ENCODE measurements at regions not wholly inside any gene's neighbourhood (a gene's known extent, or its start where the extent isn't known, plus 50 kb on each side); places are given as distances from the start of the nearest gene placed in this dataset.

DNA sequence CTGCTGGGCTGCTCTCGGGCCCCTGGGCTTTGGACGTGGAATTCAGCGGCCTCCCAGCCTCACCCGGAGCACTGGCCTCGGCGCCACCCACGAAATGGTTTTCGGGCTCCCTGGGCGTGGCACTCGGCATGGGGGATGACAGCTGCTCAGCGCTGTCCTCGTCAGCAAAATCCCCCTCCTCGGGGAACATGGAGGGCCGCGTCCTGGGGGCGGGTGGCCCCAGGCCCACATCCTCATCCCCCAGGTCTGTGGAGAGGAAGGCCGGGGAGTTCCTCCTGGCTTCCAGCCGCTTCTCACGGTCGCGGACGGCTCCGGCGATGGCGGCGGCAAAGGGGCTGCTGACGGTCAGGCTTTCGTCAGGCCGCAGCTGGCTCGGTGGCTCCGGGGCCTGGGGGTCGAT, 88.4 kb downstream of the CTTN start:
- DNase-seq, result no peak

DNA sequence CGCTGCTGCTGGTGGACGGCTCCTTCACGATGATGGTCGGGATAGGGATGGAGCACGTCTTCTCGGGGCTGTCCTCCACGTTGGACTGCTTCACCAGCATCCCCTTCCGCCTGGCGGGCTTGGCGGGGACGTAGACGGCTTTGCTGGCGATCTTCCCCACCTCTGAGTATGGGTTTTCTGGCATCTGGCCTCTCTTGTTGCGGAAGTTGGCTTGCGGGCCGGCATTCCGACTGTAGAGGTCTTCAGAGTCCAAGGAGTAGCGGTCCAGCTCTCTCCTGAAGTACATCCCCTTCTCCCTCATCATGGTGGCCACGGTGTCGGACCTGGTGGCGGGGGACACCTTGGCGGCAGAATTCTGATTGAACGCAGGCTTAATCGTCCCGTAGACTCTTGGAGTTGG, 88.8 kb downstream of the CTTN start:
- no peak for DNase-seq

DNA sequence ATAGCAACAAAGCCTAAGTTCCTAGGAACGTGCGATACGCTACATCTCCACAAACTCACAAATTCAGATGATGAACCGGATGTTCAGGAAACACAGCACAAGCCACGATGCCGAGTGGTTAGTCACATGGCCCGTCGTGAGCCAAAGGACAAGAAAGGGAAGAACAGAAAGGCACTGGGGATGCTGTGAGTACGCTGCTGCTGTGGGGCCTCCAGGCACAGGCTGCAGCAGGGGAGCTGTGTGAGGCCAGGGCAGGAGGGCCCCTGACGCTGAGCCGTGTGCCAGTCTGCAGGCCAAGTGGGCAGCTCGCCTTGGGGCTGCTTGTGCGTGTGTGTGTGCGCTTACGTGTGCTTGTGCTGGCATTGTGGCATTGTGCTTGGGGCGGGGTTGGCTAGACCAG, 89.4 kb downstream of the CTTN start:
- no peak for DNase-seq

DNA sequence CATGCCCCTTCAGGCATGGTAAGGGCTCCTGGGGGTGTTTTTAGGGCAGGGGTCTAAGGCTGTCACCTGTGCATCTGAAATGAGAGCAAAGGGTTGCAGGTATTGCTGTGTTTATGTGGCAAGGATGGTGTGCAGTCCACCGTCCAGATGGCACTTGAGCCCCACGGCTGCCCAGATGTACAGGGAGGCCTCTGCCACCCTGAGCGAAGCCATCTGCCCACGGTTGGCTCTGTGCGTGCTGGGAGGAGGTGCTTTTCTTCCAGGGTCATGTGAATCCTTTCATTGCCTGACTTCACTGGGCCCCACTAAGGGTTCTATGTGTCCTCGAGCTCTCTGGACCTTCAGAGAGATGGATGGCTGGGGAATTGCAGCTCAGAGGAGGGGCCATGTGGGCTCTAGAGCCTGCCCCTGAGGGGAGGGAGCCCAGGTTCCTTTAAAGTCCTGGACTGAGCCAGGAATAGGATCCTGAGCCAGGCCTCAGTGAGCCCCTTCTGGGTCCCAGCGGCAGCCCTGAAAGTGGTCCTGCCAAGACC, 89.9 kb downstream of the CTTN start:
- no peak for DNase-seq

DNA sequence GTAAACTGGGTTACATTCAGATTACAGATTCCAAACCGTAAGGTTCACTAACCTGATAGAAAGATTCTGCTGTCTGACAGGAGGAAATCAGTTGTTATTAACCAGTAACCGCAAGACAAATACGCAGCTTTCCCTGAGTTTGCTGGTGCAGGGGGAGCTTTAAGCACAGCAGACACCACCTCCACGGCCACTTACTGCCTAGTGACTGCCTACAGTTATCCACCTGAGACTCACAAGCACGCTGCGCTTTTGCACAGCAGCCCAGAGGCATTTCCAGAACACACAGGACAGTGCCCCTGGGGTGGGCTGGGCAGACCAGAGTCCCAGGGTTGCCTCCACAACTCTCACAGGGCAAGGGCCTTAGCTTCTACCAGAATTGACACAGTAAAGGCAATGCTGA, 90.9 kb downstream of the CTTN start:
- DNase-seq, result no peak

DNA sequence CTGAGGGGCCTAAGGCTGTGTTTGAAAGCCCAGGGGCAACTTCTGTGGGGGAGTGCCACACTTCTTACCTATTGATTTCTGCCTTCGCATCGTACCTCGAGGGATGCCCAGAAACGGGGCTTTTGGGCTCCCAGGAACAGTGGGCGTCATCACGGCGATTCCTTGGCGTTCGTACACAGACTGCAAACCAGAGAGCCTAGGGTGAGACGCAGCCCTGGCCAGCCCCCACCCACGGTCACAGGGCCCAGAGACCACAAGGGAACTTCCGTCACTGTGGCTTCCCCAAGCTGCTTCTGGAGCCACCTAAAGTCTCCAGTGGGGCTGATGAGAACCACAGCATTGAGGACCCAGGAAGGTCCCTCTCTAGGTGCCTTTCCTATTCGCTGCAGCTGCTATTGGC, 91.9 kb downstream of the CTTN start:
- no peak for DNase-seq

DNA sequence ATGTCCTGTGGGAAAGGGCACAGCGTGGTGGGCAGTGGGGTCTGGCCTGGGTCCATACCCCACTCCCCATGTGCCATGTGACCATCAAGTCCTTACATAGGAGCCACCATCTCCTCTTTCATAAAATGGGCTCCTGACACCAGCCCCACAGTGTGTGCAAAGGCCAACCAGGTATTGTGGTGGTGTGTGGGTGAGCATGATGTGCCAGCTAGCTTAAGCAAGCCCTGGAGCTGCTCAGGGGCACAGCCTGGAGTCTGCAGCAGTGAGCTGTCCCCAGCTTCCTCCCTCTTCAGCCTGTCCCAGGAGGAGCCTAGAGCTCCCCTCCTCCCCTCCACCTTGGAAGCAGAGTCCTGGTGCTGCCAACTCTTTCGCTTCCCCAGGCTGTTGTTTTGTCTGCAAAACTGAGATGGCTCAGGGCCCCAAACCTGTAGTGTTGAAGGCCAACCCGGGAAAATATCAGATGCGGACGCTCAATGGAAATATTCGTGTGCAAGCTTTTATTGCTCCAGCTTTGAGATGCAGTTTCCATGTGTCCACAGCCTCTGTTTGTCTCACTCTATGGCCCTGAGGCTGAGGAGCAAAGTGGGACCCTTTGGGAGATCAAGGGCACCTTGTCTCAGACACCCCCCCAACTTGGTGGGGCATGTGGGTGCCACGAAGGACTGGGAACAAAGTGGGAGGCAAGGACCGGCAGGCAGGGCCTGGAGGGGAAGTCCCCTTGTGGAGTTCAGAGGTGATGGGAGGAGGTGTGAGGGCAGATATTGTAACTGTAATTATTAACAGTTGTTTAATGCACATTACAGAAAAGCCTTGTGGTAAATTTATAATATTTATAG, 92.6 kb downstream of the CTTN start:
- no peak for DNase-seq

DNA sequence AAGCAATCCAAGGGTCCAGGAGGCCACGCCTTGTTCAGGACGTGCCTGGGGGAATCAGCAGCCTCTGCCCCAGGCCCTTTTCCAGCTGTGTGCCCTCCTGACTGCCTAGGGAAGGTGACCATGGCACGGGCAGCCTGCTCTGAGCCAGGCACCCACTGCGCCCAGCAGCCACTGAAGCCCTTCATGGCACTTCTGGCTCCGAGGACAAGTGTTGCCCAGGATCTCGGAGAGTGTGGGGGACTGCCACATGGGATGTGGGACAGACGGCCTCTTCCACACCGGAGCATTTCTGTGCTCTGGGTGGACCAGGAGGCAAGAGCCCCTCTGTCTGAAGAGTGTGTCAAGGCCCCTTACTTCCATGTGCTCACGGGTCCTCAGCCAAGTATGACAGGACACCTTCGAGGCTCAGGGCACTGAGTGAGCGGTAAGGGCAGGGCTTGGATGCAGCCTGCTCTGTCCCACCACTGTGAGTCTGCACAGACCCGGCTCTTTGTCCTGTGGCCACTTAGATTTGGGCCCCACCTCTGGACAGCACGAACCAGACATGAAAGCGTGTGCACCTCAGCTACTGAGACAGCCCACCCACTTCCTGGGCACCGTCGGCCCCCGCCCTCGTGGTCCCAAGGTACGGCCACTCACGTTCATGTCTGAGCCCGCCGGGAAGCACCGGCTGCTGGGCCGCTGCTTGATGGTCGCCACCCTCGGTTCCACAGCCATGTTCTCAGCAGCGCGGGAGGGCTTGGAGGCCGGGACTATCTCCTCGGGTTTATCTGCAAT, 93.6 kb downstream of the CTTN start:
- no peak for DNase-seq

DNA sequence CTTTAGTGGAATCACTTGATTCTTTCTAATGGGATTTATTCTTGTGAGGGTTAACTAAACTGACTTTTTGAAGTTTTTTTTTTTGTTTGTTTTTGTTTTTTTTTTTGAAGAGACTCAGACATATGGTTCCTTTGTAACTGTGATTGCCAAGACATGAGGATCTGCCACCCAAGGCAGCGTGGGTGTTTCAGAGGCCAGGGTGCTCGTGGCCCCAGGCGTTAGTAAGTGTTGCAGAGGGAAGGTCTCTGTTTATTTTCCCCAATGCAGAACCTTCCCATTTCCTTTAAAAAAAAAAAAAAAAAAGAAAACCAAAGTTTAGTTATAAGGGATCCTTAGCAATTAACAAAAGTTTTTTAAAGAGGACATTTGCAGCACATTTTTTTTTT, 94.8 kb downstream of the CTTN start:
- no peak for DNase-seq

DNA sequence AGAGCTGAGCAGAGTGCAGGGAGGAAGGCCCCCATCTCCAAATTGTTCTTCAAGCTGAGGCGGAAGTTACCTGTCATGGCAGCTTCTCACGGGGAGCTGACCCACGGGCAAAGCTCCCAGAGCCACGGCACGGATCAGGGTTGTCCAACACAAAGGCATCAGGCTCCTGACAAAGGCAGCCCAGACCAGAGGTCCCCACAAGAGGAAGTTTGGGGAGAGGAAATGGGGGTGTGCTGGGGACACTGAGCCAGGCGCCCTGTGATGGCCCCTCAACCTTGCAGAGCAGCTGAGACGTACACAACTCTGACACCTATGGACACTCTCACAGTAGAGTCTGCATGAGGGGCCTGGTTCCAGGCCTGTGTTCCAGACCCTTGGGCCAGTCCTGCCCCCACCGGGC, 95.6 kb downstream of the CTTN start:
- no peak for DNase-seq

DNA sequence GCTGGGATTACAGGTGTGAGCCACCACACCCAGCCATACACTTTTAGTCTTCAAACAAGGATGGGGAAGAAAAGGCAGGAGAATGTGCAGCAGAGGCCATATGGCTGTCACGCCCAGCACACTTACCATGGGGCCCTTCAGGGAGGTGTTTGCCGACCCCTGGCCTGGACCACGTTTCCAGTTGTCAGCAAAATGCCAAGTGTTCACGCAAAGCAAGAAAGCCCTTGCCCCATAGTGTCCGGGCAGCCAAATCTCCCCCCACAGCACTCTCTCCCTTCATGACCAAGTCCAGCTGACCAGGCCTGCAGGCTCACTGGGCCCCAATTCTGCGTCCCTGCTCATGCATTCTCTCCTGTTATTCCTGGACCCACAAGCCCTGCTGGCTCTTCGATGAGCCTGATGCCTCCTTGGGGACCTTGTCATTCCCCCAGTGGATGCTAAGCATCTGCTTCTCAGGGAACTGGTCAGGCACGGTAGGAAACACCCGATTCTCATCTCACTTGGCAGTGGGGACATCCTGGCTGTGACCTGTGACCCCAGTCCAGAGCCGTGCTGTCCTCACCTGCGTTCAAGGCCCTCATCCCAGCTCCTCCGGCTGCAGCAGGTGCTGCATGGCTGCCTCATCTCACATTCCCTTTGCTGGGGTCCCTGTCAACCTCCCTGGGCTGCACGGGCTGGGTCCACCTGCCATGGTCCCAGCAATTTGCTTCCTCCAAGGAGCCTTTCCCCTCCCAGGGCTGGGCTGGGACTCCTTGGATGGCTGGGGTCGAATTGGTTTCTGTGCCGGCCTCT, 96.4 kb downstream of the CTTN start:
- no peak for DNase-seq

DNA sequence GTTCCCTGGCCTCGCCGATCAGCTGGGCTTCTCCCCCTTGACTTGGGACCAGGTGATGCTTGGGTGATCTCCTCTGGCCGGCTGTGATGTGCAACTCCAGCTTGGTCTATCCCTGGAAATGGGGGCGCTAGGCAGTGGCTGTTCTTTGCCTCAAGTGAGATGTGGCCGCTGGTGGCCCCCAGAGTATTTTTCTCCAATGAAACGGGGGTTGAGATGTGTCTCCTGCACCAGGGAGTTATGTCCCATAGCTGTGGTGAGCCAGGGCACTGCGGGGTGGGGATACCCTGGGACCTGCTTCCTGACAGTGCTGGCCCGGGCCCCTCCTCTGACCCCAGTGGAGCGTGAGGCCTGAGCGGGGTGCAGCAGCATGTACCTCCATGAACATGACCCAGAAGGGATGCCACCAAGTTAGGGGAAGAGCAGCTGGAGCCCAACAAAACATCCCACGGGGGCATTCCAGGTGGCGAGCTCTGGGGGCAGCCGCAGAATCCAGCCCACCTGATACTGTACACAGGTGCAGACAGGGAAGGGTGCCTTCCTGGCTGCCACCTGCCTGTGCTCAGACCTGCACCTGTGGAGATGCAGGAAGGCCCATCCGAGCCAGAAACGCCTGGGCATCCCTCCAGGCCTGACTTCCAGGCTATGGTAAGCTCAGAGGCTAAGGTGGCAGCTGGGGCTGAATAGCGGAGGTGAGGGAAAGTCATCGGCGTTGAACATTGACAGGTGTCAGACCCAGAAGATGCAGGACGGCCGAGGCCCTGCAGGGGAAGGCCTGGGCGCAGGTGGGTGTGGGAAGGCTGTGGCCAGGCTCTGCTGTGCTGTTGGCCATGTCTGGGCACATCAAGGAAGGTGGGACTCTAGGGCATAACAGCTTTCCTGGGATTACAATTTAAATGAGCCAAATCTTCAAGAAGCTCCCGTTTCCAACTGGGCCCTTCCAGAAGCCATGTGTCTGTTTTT, 97.3 kb downstream of the CTTN start:
- no peak for DNase-seq

DNA sequence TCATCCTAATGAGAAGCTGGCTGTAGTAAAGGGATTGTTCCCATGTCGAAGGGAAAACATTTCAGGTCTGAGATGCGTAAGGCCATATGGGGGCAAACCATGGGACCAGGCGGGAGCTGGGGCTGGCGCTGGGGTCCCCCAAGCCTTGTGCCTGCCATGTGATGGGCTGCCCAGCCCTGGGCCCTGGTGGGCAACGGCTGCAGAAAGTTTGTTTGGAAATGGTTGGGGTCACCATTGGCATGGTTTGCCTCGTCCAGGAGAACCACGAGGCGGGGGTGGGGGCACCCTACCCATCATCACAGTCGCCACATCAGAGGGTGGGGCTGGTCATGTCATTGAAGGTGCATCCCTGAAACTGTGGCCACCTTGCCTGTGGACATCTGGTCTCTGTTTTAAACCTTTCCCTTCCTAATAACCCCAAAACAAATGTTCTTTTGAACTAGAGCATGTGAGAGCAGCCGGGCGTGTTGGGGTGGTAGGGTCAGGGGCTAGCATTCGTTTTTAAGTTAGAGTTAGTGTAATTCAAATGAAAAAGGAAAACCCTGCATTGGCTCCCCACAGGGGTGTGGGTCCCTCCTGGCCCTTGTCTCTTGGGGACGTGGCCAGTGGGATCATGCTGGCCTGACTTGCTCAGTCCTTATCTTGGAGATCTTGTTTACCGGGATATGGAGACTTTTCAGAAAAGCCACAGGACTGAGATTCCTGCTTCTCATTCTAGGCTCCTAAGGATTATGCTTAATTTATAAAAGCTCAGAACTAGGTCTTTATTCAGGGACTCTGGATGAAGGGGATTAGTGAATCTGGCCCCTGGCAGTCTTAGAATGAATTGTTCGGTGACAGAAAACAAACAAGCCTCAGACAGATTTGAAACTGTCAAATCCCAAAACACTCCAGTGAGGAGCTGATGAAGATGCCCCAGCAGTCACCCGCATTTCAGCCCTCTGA, 98.5 kb downstream of the CTTN start:
- DNase-seq, result no peak

DNA sequence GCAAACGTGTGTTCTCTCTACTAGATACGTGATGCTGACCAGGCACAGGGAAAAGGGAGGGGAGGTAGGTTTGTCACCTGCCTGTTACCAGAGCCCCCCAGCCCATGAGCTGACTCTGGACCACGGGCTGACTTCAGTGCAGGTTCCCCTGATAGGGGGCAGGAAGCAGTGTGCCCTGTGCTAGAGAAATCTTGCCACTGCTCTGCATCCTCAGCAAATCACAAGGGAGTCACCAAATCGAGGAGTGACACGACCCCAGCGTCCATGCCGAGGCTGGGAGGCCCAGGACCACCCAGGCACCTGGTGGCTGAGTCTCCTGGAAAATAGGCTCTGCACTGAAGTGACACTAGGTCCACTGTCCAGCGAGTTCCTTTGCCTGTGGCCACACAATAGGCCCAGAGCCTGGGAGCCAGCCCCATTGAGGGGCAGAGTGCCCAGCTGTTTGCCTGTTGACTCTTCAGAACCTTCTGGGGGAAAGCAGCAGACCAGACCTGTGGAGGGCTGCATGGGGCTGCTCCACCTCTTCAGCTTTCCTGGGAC, 99.3 kb downstream of the CTTN start:
- DNase-seq, result no peak

DNA sequence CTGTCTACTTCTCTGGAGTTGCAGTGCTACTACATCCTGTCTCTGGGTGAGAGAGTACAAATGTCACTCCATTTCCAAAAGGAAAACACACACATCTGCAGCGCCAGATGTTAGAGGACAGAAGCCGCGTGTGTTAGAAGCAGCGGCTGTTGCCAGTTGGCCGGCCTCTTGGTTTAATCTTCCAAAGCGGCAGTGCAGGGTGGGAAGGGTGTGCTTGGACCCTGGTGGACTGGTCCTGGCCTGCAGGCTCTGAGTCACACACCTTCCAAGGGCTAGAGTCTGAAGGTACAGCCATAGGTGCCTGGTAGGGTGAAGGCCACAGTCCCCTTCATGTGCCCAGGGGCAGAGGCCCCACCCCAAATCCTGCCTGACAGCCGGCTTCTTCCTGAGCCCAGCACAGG, 99.8 kb downstream of the CTTN start:
- no peak for DNase-seq

DNA sequence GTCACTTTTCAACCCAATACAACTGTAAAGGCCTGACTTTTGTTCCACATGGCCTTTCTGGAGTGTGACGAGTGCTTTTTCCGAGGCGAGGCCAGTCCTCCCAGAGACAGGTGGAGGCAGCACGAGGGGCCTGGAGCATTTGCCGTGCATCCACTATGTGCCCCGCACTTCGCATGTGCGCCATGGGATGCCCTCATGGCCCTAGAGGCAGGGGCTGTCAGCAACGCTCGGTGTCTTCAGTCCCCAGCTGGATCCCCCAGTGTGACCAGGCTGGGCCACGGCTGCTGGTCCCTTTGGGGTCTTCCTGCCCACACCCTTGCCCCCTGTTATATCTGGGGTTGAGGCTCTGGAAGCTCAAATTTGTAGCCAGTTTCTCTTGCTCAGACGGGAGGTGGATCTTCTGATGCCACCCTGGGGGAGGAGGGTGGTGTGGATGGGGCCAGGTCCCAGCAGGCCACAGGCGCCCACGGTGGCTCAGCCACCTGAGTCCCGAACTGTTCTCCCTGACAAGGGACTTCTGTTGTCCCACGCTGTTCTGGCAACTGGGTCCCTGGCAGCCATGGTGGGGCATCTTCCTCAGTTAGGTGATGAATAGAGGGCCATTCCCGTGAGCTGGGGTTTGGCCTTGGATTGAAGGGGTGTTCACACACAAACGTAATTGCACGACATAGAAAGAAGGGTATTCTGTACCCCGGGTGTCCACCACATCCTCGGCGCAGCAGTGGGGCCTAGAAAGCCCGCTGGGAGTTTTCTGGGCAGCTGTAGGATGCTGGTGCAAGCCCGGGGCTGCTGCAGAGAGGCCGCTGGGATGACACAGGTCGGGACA, 100.9 kb downstream of the CTTN start:
- DNase-seq, result no peak

DNA sequence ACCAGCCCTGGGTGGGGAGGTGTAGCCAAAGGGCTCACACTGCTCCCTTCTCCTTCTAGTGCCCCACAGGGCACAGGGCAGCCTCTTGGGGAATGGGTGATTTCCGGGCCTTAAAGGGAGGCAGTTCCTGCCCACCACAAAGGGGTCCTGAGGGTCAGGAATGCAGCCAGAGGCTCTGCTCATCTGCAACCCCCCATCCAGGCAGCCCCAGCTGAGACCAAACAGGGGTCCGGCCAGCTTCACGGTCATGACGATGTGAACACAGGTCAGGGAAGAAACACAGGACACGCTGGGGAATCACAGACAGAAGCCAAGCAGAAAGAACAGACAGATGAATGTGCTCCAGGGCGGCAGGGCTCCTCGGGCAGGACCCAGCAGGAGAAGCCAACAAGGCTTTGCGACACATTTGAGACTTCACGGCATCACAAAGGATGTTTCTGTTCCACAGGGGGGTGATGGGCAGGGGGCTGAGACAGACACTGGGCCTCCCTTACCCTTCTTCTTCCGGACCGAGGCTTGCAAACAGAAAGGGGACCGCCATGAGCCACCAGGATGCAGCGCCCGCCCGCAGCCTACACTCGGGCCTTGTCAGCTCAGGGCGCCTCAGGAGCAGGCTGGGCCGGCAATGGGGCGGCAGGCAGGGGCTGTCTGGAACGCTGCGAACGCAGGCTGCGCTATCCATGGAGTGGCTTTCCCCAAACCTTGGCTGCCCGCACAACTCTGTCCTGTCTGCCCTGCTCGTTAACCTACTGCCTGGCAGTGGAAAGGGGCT, 101.9 kb downstream of the CTTN start:
- no peak for DNase-seq

DNA sequence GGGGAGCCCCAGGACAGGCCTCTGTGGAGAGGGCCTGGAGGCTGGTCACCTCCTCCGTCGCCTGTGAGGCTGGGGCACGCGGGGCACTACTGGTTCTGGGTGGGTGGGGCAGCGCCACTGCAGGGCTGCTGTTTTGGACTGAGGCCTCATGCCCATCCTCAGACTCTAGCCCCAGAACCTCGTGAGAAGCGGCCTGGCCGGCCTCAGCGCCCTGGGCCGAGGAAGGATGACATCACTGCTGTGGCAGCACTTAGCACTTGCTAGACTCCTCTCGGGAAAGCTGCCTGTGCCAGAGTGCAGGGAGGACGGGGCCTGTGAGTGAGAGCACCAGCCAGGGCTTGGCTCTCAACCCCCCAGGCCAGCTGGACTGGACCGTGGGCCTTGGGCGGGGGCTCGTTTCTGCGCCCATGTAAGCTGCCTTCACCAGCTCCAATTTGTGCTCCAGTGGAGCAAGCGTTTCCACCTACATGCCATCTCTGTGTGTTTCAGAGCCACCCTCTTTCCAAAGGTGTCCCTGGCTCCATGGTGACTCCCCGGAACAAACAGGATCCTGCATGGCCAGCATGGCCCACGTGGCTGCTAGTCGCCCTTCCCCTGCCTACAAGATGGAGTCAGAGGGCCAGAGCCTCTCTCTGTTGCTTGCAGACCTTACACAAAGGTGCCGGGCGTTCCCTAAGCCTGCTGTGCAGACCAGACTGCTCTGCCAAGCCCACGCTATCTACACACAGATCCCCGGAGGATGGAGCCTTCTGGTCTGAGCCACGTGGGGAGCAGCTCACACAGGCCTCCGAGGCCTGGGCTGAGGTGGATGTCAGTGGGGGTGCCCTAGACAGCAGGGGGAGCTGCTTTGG, 102.9 kb downstream of the CTTN start:
- no peak for DNase-seq

Measured in activated CD4-positive, alpha-beta T cell treated with anti-CD3 and anti-CD28 coated beads, Interleukin-2, amount 50 U/mL, for 1 hour (primary cell).